Erythroblast (primary cell): ENCODE measurements at regions not wholly inside any gene's neighbourhood (a gene's known extent, or its start where the extent isn't known, plus 50 kb on each side); places are given as distances from the start of the nearest gene placed in this dataset.

Experiments used
- GATA1 ChIP-seq: IDR thresholded peaks from 2 replicates; pipeline ENCODE4 v1.6.1; 2011; ENCODE audit warnings: low read depth, mild to moderate bottlenecking, control low read depth, low read length, moderate library complexity
- POLR2A ChIP-seq: IDR thresholded peaks from 2 replicates; pipeline ENCODE4 v1.6.1; 2011; ENCODE audit warnings: mild to moderate bottlenecking, low read length

DNA sequence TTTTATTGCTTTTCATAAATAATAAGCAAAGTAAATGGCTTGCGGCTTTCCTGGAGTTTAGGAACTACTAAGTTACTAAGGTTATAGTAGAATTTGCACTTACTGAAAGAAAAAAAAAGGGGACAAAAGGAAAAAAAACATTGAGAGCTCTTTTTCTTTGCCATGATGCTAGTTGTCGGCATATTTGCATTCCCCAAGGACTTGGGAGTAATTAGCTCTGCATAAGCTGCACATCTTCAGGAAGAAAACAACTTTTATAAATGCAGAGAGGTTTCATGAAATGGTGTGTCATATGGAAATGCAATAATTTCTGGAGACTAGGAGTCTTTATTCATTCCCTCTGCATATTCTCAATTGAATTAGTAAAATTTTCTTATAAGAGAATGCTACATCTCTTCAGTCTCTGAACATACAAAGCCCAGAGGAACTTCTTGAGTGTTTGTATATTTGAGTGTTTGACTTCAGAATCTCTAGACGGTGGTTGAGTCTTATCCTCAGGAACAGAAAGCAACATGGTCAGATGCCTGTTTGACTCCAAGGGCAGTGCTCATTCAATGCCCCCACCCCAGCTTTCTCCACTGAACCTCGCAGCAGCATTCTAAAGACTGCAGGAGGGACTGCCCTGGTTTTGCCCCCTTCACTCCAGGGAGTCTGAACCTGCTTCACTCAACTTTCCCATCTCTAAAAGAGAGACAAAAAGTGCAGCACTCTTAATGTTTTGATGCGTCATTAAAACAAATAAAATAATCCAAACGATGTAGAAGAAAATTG, 158.9 kb upstream of the EEA1 start:
- no peak for TF ChIP-seq POLR2A
- TF ChIP-seq GATA1, result no peak
